ENCODE measurements at regions not wholly inside any gene's neighbourhood (a gene's known extent, or its start where the extent isn't known, plus 50 kb on each side); places are given as distances from the start of the nearest gene placed in this dataset.

GRCh38 chr4:45518832-45519231, 605.0 kb downstream of the GABRG1 start:
- no peak overlapping the region for H2AFZ ChIP-seq (ENCODE audit: low read depth, low read length)
- Mint-ChIP-seq H3K4me1 (ENCODE audit: low read depth, unreplicated experiment) (no peaks in the 10 kb centered on the region), H3K9me3 (ENCODE audit: unreplicated experiment) (peaks cover 4% of the 10 kb centered on the region), H3K27ac (ENCODE audit: unreplicated experiment) (no peak overlapping the region), H3K4me3 (ENCODE audit: unreplicated experiment) (no peak overlapping the region), H3K27me3 (ENCODE audit: low read depth, unreplicated experiment) (no peaks in the 10 kb centered on the region), H3K36me3 (ENCODE audit: low read depth, unreplicated experiment) (no peaks in the 10 kb centered on the region)
- H3K36me3 ChIP-seq (ENCODE audit: insufficient read depth, low read length) = no peaks in the 10 kb centered on the region
- H3K27ac ChIP-seq (ENCODE audit: low read depth, low read length) = no peak overlapping the region
- TF ChIP-seq EZH2 (IDR thresholded peaks at IDR 0.05; ENCODE audit: insufficient read depth, low read length) = no peak
- no peak for TF ChIP-seq CTCF (IDR thresholded peaks at IDR 0.05; ENCODE audit: insufficient read depth, low read depth, low read length)
- no peaks in the 10 kb centered on the region for H3K4me1 ChIP-seq (ENCODE audit: insufficient read depth, low read length)
- no peaks in the 10 kb centered on the region for H3K27me3 ChIP-seq (ENCODE audit: insufficient read depth, low read length)
- no peak overlapping the region for H3K9ac ChIP-seq (ENCODE audit: low read length)
- no peaks in the 10 kb centered on the region for H3K79me2 ChIP-seq (ENCODE audit: insufficient read depth, low read length)
- H3K9me3 ChIP-seq (ENCODE audit: insufficient read depth, low read depth, low read length) = no peaks in the 10 kb centered on the region
- H3K4me3 ChIP-seq (ENCODE audit: insufficient read depth, low read depth, low read length) = no peak overlapping the region
- no peak for DNase-seq (ENCODE audit: low read depth)
- H3K4me2 ChIP-seq (ENCODE audit: low read length) = no peak overlapping the region
- H4K20me1 ChIP-seq (ENCODE audit: insufficient read depth, low read length) = no peaks in the 10 kb centered on the region
- no peak for FAIRE-seq

- Mint-ChIP-seq H3K4me1 (ENCODE audit: low read depth, unreplicated experiment) (no peaks in the 10 kb centered on the region), H3K27ac (ENCODE audit: unreplicated experiment) (no peak overlapping the region), H3K9me3 (ENCODE audit: unreplicated experiment) (no peaks in the 10 kb centered on the region), H3K36me3 (ENCODE audit: low read depth, unreplicated experiment) (no peaks in the 10 kb centered on the region), H3K4me3 (ENCODE audit: unreplicated experiment) (no peak overlapping the region), H3K27me3 (ENCODE audit: low read depth, unreplicated experiment) (no peaks in the 10 kb centered on the region)
- FAIRE-seq = no peak
- Histone ChIP-seq H3K79me2 (ENCODE audit: insufficient read depth, low read length) (no peaks in the 10 kb centered on the region), H3K4me1 (ENCODE audit: insufficient read depth, low read length) (no peaks in the 10 kb centered on the region), H3K9me3 (ENCODE audit: insufficient read depth, low read depth, low read length) (no peaks in the 10 kb centered on the region), H3K4me2 (ENCODE audit: low read length) (no peak overlapping the region), H2AFZ (ENCODE audit: low read depth, low read length) (no peak overlapping the region), H4K20me1 (ENCODE audit: insufficient read depth, low read length) (no peaks in the 10 kb centered on the region), H3K27me3 (ENCODE audit: insufficient read depth, low read length) (no peaks in the 10 kb centered on the region), H3K9ac (ENCODE audit: low read length) (no peak overlapping the region), H3K36me3 (ENCODE audit: insufficient read depth, low read length) (no peaks in the 10 kb centered on the region), H3K27ac (ENCODE audit: low read depth, low read length) (no peak overlapping the region), H3K4me3 (ENCODE audit: insufficient read depth, low read depth, low read length) (no peak overlapping the region)
- TF ChIP-seq CTCF (IDR thresholded peaks at IDR 0.05; ENCODE audit: insufficient read depth, low read depth, low read length) (no peak), EZH2 (IDR thresholded peaks at IDR 0.05; ENCODE audit: insufficient read depth, low read length) (no peak)
- DNase-seq (ENCODE audit: low read depth) = no peak
Observed at GRCh38 chr4:45502471-45502870, 621.4 kb downstream of the GABRG1 start.

DNA sequence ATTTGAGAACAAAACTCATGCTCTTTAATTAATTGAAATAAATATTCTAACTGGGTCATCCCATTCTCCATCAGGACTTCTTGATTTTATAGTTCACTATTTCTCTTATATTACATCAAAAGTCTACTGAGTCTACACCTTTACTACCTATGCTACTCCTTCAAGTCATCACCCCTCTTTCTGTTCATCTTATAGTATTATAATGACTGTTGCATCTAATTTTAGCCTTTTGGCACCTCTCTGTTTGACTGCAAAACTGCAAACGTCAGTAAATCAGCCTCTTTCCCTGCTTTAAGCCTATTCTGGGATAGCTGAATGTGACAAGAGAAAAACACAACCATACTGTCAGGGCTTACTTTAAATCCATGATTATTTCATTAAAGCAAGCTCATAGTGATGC, 639.1 kb downstream of the GABRG1 start:
- no peaks in the 10 kb centered on the region for H3K36me3 ChIP-seq (ENCODE audit: insufficient read depth, low read length)
- no peaks in the 10 kb centered on the region for H3K27me3 ChIP-seq (ENCODE audit: insufficient read depth, low read length)
- no peaks in the 10 kb centered on the region for H3K79me2 ChIP-seq (ENCODE audit: insufficient read depth, low read length)
- no peak overlapping the region for H3K4me2 ChIP-seq (ENCODE audit: low read length)
- TF ChIP-seq EZH2 (IDR thresholded peaks at IDR 0.05; ENCODE audit: insufficient read depth, low read length) (no peak), CTCF (IDR thresholded peaks at IDR 0.05; ENCODE audit: insufficient read depth, low read depth, low read length) (no peak)
- H3K9me3 ChIP-seq (ENCODE audit: insufficient read depth, low read depth, low read length) = no peaks in the 10 kb centered on the region
- no peaks in the 10 kb centered on the region for H3K4me1 ChIP-seq (ENCODE audit: insufficient read depth, low read length)
- no peak overlapping the region for H3K27ac ChIP-seq (ENCODE audit: low read depth, low read length)
- Mint-ChIP-seq H3K36me3 (ENCODE audit: low read depth, unreplicated experiment) (no peaks in the 10 kb centered on the region), H3K4me1 (ENCODE audit: low read depth, unreplicated experiment) (no peaks in the 10 kb centered on the region), H3K27ac (ENCODE audit: unreplicated experiment) (no peak overlapping the region), H3K27me3 (ENCODE audit: low read depth, unreplicated experiment) (no peaks in the 10 kb centered on the region), H3K4me3 (ENCODE audit: unreplicated experiment) (no peak overlapping the region), H3K9me3 (ENCODE audit: unreplicated experiment) (no peaks in the 10 kb centered on the region)
- FAIRE-seq (no peak), DNase-seq (ENCODE audit: low read depth) (no peak)
- H2AFZ ChIP-seq (ENCODE audit: low read depth, low read length) = no peak overlapping the region
- no peak overlapping the region for H3K9ac ChIP-seq (ENCODE audit: low read length)
- H4K20me1 ChIP-seq (ENCODE audit: insufficient read depth, low read length) = no peaks in the 10 kb centered on the region
- no peak overlapping the region for H3K4me3 ChIP-seq (ENCODE audit: insufficient read depth, low read depth, low read length)

All from astrocyte (in vitro differentiated cells and primary cell).